NCI-H1694 (cell line): ENCODE measurements at regions not wholly inside any gene's neighbourhood (a gene's known extent, or its start where the extent isn't known, plus 50 kb on each side); places are given as distances from the start of the nearest gene placed in this dataset.

ENCODE experiments used
- DNase-seq: peaks from one replicate; lab custom pipeline; 2025; lab: John Stamatoyannopoulos, UW

DNA sequence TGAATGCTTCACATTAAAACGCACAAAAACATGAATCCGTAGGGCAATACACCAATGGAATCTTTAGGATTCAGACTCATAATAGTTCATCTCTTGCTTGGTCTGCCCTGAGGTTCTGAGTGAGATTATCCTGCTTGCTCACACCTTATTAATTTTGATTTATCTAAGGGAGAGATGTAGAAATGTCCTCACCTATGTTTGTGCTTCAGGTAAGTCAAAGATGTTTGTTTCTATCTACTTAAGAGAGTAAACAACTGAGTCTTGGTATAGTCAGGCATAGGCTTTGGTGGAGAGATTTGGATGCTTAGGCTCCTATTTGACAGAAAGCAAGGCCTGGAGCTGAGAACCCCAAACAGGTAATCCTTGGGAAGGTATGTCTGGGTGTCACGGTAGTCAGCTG is 231.0 kb upstream of the TNP1 start:
- DNase-seq, result no peak

DNA sequence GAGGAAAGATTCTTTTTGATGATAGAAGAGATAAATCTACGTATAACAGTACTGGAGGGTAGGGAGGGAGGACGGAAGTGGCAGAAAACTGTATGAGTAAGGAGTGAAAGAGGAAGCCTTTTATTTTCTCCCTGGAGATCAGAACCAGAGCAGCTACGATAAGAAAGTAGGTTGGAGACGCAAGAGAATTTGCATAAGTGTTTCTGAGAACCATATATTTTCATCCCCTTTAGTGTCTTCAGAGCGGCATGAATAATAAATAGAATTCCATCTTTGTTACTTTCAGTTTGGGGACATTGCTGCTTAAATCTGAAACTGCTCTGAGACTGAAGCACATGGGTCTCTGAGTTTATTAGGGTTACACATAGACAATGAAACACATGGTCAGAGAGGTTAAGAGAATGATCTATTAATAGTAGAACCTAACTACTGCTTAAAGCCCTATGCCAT is 230.2 kb upstream of the TNP1 start:
- no peak for DNase-seq

- no peak for DNase-seq
Observed at GRCh38 chr2:217086718-217087117, 226.9 kb upstream of the TNP1 start.

DNA sequence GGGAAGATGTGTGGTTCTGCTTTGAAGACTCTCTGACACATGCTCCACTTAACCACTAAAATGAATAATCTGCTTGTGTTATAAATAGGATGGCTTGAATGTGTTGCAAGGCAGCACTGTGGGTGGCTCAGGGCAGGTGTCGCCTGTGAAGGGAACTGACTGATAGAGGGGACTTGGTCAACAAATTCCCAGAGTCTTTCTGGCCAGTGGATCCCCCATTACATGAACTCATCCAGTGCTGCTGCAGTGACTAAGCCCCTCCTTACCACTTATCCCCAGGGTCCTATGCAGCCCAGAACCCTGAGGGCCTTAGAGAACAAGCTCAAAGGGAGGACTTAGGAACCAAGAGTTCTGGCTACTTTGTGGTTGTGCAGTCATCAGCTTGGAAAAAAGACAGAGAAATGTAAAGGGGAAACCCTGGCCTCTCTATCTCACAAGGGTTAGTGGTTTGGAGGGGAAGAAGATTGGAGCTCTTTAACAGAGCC is 226.2 kb upstream of the TNP1 start:
- no peak for DNase-seq

GRCh38 chr2:217085543-217085942 is 225.7 kb upstream of the TNP1 start:
- no peak for DNase-seq

GRCh38 chr2:217081799-217082198 is 221.9 kb upstream of the TNP1 start:
- DNase-seq, result no peak

DNA sequence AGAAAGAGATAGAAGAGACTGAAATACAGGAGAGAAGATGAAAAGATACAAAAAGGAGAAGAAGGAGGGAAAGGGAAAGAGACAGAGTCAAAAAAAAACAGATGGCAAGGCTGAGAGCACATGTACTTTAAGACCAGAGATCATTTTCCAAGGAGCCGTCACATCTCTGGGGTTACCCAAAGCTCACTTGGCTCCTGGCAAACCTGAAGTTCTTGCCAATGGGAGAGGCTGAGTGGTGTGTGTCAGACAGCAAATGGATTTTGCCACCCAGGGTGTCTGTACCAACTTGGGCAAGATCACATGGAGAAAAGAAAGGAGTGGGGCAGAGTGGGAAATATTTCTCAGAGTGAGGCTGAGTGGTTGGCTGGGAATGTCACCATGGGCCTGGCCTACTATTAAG is 219.3 kb upstream of the TNP1 start:
- no peak for DNase-seq

GRCh38 chr2:217077831-217078407 is 218.1 kb upstream of the TNP1 start:
- DNase-seq, result no peak

- no peak for DNase-seq
Observed at GRCh38 chr2:217076657-217077232, 216.9 kb upstream of the TNP1 start.

GRCh38 chr2:217076058-217076435 is 216.2 kb upstream of the TNP1 start:
- no peak for DNase-seq

DNA sequence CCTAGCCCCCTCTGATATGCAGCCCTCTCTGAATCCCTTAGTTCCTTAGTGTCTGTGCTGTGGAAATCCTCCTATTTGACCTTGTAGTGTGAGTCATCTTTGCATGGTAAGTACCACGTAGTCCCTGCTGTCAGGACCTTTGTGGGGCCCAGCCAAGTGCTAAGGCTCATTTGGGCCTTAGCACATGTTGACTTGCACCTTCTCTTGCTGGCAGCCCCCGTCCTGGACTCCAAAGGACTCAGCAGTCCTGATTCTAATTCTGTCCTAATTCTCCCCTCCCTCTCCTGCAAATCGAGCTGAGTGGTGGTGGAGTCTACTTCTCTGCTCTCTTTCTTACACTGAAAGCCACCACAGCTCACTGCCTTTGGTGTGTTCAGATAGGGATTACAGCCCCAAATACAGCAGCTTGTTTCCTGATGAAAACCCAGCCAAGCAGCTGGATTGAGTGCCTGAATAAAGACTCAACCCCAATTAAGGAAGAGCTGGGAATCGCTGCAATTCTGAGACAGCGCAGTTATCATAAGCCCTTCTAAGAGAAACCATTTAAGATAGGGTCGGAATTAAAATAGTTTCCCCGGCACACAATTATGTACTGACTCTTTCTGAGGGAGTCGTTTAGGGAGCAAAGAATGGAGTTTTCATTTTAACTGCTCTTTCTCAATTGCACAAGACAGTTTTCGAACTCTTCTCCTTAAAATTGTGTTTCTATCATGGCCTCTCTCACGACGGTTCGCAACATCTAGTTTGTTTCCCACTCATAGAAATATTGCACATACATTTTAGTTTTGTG is 215.6 kb upstream of the TNP1 start:
- DNase-seq, result no peak

DNA sequence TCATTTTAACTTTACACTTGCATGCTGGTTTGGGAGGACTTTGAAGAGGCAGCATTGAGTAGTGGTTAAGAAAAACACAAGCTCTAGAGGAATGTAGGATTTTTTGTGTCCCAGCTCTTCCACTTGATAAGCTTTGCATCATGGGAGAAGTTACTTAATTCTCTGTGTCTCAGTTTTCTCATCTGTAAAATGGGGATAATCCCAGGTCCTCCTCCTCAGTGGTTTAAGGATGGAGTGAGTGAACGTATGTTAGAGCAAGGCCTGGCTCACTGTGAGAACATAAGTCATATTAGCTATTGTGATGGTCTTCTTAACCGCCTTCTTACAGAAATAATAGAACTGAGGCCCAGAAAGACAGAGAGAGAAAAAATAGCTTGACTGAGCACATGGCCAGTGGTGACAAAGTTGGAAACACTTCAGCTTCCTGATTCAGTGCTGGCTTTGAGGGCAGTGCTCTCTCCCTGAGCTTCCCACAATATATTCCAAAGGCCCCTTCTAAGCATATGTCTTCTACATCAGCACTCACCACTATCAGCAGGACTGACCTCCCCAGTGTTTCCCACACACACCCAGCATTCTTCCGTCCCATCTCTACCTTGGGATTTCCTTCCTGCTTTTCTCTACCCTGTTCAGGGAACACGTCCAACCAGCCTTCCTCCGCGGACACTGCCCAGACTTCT is 214.9 kb upstream of the TNP1 start:
- no peak for DNase-seq

GRCh38 chr2:217071416-217071815 is 211.6 kb upstream of the TNP1 start:
- no peak for DNase-seq

DNA sequence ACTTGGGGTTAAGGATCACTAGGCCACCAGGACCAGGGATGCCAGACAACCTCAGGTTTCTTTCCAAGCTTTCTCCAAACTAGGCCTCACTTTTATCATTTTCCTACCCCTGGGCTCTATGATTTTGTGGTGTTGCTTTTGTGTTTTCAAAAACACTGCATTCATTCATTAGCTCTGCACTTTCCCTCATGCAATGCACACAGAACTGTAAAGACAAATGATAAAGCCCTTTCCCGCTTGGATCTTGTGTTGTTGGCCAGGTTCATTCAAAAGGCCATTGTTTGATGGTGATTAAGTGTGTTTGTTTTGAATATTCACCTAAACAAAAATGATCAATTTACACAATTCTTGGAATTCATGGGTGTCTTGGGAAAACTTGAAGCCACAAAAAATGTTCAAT is 210.7 kb upstream of the TNP1 start:
- DNase-seq, result no peak

- DNase-seq, result no peak
Observed at GRCh38 chr2:217070043-217070430, 210.2 kb upstream of the TNP1 start.

DNA sequence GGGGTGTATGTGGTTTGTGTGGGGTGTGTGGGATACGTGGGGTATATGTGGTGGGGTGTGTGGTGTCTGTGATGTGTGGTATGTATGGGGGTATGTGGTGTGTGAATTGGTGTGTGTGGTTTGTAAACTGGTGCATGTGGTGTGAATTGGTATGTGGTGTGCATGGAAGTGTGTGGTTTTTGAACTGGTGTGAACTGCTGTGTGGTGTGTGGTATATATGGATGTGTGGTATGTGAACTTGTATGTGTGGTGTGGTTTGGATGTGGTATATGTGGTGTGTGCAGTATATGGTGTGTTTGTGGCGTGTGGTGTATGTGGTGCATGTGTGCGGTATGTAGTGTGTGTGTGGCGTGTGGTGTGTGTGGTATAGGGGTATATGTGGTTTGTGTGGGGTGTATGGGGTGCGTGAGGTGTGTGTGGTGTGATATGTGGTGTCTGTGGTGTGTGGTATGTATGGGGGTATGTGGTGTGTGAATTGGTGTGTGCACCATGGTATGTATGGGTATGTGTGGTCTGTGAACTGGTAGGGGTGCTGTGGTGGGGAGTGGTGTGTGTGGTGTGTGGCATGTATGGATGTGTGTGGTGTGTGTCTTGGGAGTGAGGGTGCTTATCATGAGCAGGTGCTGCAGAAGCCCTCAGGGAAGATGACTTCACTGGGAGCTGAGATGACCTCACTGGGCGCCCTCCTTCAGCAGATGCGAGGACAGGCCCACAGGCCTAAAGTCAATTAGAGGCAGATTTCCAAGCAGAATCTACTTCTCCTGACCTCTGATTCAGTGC is 209.6 kb upstream of the TNP1 start:
- DNase-seq, result no peak

- no peak for DNase-seq
Observed at GRCh38 chr2:217068677-217069250, 208.9 kb upstream of the TNP1 start.

- no peak for DNase-seq
Observed at GRCh38 chr2:217067787-217068186, 207.9 kb upstream of the TNP1 start.

DNA sequence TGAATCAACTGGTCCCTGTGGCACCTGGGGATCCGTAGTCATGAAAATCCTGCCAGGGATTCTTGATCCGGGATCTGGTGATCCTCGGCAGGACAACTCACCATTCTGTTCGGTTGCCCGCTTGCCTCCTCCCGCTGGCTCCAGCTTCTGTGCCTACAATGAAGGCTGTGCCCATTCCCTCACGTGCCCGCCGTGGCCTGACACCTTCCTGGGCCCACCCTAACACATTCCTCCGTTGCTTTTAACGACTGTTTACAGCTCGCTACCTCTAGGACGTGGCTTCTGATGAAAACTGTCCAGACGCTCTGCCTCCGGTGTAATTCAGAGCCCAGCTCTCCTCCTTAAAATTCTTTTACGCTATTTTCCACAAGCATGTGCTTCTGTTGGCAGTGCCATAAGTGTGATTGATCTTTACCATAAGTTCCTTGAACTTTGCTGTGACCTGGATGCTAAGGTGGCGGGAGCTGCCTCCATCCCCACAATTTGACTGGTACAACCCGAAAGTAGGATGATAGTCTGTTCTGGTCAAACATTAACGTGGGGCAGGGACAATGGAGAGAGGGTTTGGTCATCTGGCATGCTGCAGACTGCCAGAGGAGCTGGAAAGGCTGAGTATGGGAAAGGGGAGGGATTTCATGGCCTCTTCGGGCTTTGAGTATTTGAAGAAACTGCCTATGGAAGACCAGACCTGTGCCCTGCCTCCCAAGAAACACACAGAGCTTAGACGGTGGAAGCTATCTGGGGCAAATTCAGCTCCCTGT is 206.8 kb upstream of the TNP1 start:
- DNase-seq, result no peak

DNA sequence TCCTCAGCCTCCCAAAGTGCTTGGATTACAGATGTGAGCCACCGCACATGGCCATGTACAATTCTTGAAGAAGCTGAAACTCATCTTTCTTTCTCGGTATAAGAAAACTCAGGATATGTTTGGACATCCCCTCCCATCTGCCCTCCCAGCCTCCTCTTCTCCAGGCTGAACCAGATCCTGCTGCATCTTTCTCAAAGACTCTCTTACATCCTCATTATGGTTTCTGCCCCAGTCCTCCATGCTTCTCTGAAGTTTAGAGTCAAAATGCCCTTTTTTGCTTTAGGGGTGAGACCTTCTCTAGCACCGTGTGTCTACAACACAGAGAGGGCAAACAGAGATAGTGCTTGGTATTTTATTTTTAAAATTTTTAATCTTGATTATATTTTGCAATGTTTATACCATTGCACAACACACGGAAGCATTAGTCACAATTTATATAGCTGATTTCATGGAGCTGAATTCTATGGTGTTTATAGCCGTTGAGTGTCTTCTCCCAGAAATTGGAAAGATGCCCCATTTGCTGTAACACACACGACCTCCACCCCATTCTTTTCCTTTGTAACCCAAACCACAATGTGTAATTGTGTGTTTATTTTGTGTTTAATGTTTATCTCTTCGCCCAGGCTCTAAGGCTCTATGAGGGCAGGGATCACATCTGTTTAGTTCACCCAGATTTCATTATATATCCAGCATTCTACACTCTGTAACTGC is 206.0 kb upstream of the TNP1 start:
- DNase-seq, result no peak

GRCh38 chr2:217065012-217065290 is 205.1 kb upstream of the TNP1 start:
- DNase-seq, result no peak
